GM21737 (cell line): ENCODE measurements at regions not wholly inside any gene's neighbourhood (a gene's known extent, or its start where the extent isn't known, plus 50 kb on each side); places are given as distances from the start of the nearest gene placed in this dataset.

Experiments used
- ATAC-seq: cut with Tn5 transposase; IDR thresholded peaks from one replicate; pipeline ENCODE4 v1.9.1; 2021; ENCODE audit warnings: mild to moderate bottlenecking, moderate library complexity; ENCODE audit not compliant: unreplicated experiment

- no peak for ATAC-seq
These were observed 141.1 kb upstream of the HNMT start for GRCh38 chr2:137823196-137823595.

DNA sequence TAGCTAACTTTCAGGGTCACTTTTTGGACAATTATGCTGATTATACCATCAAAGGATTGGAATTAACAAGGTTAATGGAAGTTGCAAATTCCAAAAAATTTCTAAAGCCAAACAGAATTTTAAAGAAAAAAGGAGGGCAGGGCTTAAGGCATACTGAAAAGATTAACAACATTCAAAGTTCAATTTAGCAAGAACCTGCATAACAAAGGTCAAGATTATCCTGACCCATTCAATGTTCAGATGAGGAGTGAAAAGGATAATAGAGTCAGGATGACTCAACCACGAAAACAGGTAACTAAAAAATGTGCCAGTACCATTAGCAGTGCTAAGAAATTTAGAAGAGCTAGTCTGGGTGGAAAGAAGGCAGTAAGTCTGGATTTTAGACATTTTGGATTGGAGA lies 139.8 kb upstream of the HNMT start:
- ATAC-seq: no peak

DNA sequence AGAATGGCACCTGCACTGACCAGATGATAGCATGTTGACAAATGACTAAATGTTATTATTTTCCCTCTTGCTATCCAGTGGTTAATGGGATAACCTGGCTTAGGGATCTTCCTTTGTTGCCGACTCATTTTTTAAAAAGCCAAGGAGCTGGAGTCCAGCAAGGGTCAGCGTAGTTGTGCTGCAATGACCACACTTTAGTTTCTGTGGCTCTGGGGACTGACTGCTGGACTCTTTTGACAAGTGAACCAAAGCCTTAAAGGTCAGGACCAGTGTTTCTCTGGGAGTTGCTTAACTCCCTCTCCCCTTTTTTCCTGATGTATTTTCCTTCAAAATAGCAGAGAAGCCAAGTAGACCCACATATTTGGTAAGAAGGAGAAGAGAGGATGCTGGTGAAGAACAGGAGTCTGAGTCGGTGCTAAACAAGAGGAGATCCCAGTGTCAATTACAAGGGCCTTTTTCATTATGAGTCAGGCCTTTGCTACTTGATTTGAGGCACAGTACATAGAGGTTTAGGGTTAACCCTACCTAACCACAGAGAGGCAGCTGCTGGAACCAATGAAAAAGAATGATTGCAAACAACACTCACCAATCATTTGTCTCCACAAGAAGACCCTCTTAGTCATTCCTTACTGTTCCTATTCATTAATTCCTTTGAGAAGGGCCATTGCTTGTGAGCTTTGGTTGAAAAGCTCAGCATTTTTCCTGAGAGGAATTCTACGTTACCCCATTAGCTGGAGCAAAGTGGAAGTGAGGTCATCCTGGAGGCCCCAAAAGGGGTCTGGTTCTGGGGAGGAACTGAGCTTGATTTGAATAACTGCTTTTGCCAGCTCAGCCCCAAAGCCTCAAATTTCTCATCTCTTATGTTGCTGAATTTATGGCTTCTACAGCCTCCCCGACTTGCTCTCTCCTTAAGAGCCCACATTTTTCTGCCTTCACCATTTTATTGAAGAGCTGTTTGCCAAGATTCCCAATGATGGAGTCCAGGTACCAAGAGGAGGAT lies 137.6 kb upstream of the HNMT start:
- ATAC-seq: peak; percentile 82

DNA sequence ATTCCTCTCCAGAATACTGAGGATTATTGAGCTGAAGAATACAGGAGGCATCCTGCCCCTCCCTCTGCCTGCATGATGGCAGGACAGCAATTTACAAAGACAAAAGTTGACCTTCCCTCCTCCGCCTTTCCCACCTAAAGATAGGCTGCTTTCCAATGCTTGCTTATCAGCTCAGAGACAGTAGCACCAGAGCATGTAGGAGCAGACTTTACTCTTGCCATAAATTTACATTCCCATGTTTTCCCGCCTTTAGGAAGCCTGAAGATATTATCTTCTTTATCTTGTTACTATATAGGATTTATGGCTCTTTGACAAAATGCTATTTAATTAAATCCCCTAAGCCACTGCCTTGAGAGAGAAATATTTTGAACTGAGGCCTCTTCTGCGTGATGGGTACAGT lies 135.6 kb upstream of the HNMT start:
- ATAC-seq: no peak

DNA sequence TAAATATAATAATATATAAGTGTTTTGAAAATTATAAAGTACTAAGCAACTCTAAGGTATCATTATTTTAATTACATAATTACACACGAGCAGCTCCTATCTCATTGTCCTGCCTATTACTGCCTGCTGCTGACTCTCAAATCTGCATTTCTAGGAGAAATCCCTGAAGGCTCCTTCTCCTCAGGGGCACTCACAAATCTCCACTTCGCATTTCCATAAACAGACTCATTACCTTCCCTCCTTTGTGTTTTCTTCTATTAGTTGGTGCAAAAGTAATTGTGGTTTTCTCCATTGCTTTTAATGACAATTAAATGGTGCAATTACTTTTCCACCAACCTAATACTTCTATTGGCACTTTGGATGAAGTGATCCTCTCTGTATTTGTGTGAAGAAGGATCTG lies 135.0 kb upstream of the HNMT start:
- ATAC-seq: no peak

GRCh38 chr2:137834760-137835379 lies 129.4 kb upstream of the HNMT start:
- ATAC-seq: no peak

GRCh38 chr2:137836671-137837070 lies 127.6 kb upstream of the HNMT start:
- ATAC-seq: no peak

DNA sequence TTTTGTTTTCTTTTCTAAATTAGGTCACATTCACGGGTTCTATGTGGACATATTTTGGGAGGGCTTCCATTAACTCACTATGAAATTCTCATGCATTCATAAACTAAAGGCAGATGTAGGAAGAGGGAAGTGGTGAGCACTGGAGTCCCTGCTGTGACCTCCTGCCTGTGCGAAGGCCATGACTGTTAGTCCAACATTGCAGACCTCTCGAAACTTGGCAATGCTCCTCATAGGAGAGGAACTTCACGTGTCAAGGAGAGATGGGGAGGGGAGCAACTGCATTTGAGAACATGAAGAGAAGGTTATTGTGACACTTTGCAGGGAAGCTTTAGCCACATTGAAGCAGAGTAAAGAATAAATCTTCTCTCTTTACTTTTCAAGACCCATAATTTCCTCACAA lies 126.4 kb upstream of the HNMT start:
- no peak for ATAC-seq

DNA sequence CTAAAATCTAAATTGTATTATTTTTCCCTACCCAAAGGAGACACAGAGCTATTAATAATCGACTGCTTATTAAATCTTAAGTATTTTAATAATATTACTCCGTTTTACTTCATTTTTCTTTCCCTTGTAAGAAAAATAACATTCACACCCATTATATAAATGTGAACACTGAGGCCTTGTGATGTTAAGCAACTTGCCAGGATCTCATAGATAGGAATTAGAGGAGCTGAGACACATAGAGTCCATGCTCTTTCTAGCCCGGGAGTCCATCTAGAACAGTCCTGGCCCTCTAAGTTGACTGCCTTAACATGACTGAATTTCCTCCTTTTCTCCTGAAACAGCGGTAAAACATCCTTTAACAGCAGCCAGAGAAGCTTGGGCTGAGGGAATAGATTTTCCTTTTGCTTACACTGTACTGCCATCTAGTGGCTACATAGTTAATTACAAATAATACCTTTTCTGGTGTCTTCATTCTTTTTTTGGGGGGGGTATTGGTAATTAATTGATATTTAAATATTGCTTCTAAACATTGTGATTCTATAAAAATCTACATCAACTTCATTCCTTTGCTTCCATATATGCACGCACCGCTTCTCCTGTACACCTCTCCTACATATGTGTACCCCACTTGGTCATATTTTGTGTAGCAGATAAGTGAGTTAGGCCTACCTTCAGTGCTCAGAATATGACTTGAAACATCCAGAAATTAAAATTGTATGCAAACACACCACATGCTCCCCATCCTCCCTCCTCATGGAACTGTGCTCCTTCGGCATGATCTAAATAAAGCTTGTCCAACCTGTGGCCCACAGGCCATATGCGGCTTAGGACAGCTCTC lies 125.8 kb upstream of the HNMT start:
- no peak for ATAC-seq

DNA sequence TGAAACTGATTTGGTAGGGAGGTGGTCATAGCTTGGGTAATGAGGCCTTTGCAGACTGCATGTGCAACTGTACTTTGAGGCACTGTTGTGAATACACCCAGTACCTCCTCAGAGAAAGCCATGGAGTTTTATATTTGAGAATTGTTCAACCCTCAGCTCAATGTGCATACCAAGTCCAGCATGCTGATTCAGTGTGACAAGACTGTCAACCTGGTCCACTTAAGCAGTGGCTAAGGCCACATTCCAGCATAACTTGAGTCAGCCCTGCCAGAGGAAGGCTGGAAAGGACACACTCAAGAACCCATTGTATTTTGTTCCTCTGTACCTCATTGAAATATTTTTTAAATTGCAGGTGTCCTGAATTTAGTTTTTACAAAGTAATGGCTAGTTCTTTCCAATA lies 121.8 kb upstream of the HNMT start:
- no peak for ATAC-seq

GRCh38 chr2:137842952-137843351 lies 121.3 kb upstream of the HNMT start:
- no peak for ATAC-seq

DNA sequence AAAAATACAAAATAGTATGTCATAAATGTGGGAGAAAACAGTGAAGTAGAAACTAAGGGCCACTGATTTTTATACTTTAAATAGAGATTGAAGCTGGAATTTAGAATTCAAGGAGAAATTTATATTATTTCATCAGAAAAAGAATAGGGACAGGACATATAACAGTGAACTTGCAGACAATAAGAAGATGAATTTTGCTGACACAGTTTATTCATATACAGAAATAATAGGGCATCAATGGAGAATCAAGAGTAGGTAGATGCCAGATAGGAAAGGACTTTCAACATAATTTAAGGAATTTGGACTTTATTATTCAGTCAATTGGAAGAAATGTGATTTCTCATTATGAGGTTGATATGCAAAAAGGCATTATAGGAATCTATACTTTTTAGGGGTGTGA lies 118.9 kb upstream of the HNMT start:
- ATAC-seq: no peak

DNA sequence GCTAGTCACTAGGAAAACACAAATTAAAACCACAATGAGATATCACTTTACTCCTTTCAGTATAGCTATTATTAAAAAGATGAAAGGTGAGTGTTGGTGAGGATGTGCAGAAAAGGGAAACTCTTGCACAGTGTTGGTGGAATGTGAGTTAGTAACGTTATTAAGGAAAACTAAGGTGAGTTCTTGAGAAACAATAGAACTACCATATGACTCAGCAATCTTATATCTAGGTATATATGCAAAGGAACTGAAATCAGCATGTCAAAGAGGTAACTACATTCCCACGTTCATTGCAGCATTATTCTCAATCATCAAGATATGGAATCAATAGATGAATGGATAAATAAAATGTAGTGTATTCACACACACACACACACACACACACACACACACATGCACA lies 117.3 kb upstream of the HNMT start:
- no peak for ATAC-seq

GRCh38 chr2:137847443-137847842 lies 116.8 kb upstream of the HNMT start:
- ATAC-seq: no peak

DNA sequence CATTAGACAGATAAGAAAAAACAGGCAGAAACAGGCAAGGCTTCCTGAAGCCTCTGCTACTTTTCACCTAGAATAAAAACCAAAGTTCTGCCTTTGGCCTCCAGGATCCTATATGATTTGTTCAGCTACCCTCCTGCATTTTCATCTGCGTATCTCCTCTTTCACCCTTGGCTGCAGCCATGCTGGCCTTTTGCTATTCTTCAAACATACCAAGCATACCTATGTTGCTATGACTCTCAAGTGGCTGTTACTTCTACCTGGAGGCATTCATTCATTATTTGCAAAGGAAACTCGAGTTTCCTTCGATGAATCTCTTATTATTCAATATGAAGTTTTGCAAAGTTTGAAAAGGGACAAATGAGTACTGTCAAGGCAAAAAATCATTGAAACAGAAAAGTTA lies 106.4 kb upstream of the HNMT start:
- ATAC-seq: no peak

DNA sequence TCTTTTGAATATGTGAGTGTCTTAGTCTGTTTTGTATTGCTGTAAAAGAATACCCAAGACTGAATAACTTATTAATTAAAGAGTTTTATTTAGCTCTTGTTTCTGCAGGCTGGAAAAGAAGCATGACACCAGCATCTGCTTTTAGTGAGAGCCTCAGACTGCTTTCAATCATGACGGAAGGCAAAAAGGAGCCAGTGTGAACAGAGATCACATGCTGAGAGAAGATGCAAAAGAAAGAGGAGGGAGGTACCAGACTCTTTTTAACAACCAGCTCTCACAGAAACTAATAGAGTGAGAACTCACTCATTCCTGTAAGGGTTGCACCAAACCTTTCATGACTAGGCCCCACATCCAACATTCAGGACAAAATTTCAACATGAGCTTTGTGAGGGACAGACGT lies 101.6 kb upstream of the HNMT start:
- no peak for ATAC-seq

GRCh38 chr2:137865954-137866540 lies 98.2 kb upstream of the HNMT start:
- no peak for ATAC-seq

GRCh38 chr2:137870682-137871081 lies 93.6 kb upstream of the HNMT start:
- peak; percentile 79 for ATAC-seq

- no peak for ATAC-seq
These were observed 91.7 kb upstream of the HNMT start for GRCh38 chr2:137872577-137872976.

DNA sequence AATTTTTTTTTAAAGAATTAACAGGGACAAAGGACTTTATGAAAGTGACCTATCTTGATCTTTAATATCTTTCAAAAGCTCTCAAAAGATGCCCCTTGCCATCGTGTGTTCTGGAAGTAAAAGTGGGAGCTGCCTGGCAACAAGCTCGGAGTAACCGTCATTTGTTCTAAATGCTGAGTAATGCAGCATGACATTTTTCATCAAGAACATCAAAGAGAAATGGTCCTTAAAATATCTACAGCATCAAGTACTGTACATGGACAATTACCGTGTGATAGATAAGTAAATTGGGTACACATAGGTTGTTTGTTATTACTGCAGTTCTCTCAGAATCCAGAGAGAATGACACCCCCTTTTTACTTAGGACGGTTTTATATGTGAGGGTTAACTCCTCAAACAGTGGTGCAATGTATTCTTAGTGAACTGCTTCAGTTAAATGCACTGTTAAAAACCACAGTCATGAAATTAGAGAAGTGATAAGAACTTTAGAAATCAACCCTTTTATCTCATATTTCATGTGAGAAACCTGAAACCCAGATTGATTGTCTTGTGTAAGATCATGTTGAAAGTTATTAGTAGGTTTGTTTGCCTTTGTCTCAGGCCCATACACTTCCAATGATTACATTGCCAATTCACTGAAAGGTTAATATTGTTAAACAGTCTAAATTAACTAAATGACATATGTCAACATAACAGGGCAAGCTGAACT lies 90.6 kb upstream of the HNMT start:
- no peak for ATAC-seq
